B cell (primary cell): ENCODE measurements at regions not wholly inside any gene's neighbourhood (a gene's known extent, or its start where the extent isn't known, plus 50 kb on each side); places are given as distances from the start of the nearest gene placed in this dataset.

Experiments used
- ATAC-seq: fragments of 200-7000 bp; cut with Tn5 transposase; one replicate; pipeline ENCODE4 v1.10.0; 2021; ENCODE audit warnings: low read depth, mild to moderate bottlenecking, moderate number of reproducible peaks, moderate library complexity
- CTCF ChIA-PET: fragments of 350-600 bp; sonication (Branson Sonifier 250); formaldehyde crosslinking; loops from one replicate; lab custom pipeline; 2021; ENCODE audit warnings: antibody characterized with exemption, inconsistent platforms; lab: Charles Lee
- POLR2A ChIA-PET: fragments of 350-600 bp; sonication (Branson Sonifier 250); formaldehyde crosslinking; loops from one replicate; lab custom pipeline; 2021; ENCODE audit warnings: antibody characterized with exemption; lab: Charles Lee
- DNase-seq: peaks from one replicate; pipeline ENCODE4 v3.0.0; 2013
- H2AFZ ChIP-seq: 2 replicates; pipeline ENCODE4 v1.6.1; 2012; ENCODE audit warnings: mild to moderate bottlenecking, low read depth, low read length; ENCODE audit not compliant: insufficient read depth, poor library complexity, severe bottlenecking
- H3K27ac ChIP-seq, 2 donors: 1 replicate in 1 of 2; 2 replicates in 1 of 2; pipeline ENCODE4 v1.5.1; 2012 to 2013; ENCODE audit warnings: low read length in 2 of 2, mild to moderate bottlenecking in 2 of 2, moderate library complexity in 1 of 2
- H3K27me3 ChIP-seq, 4 experiments: fragments of 200-600 bp in 1 of 4; sonication (generic) in 1 of 4; replicated peaks in 1 of 4; 1 replicate in 2 of 4; 2 replicates in 2 of 4; pipeline versions ENCODE4 v1.6.1 to v1.7.0; 2013 to 2016; ENCODE audit warnings: low read length in 3 of 4, mild to moderate bottlenecking in 2 of 4, mixed read lengths in 1 of 4, moderate library complexity in 1 of 4; ENCODE audit not compliant: insufficient read depth in 4 of 4, control insufficient read depth in 3 of 4; ENCODE audit errors: control extremely low read depth in 1 of 4
- H3K36me3 ChIP-seq, 2 experiments: replicated peaks in 1 of 2; 1 replicate in 1 of 2; 2 replicates in 1 of 2; pipeline versions ENCODE4 v1.6.1 to v1.7.1; 2013; ENCODE audit warnings: low read length in 1 of 2; ENCODE audit not compliant: insufficient read depth in 2 of 2, control insufficient read depth in 1 of 2; ENCODE audit errors: control extremely low read depth in 1 of 2, extremely low read depth in 1 of 2
- H3K4me1 ChIP-seq, 2 donors: fragments of 200-600 bp in 1 of 2; sonication (generic) in 1 of 2; 1 replicate in 1 of 2; 2 replicates in 1 of 2; pipeline versions ENCODE4 v1.5.1 to v1.6.1; 2013 to 2017; ENCODE audit warnings: low read length in 2 of 2; ENCODE audit not compliant: control insufficient read depth in 2 of 2, insufficient read depth in 2 of 2
- H3K4me2 ChIP-seq: replicated peaks from 2 replicates; pipeline ENCODE3; 2012; ENCODE audit warnings: mild to moderate bottlenecking, low read depth, low read length; ENCODE audit not compliant: poor library complexity, severe bottlenecking
- H3K4me3 ChIP-seq, 5 experiments: fragments of 200-600 bp in 1 of 5; sonication (generic) in 1 of 5; 1 replicate in 3 of 5; 2 replicates in 2 of 5; pipeline versions ENCODE4 v1.5.1 to v1.7.0; 2011 to 2016; ENCODE audit warnings: low read length in 4 of 5, mild to moderate bottlenecking in 4 of 5, low read depth in 2 of 5, control low read depth in 1 of 5, moderate library complexity in 1 of 5; ENCODE audit not compliant: insufficient read depth in 1 of 5; ENCODE audit errors: control extremely low read depth in 1 of 5, extremely low read depth in 1 of 5
- H3K79me2 ChIP-seq: fragments of 200-600 bp; sonication (generic); one replicate; pipeline ENCODE4 v1.6.0; 2016; ENCODE audit warnings: low read length; ENCODE audit not compliant: control insufficient read depth, insufficient read depth
- H3K9ac ChIP-seq: fragments of 200-600 bp; sonication (generic); 2 replicates; pipeline ENCODE4 v1.6.1; 2017; ENCODE audit warnings: mild to moderate bottlenecking, low read length, moderate library complexity
- H3K9me3 ChIP-seq, 3 donors: one replicate each; pipeline versions ENCODE4 v1.6.1 to v1.7.1; 2013; ENCODE audit warnings: low read length in 2 of 3; ENCODE audit not compliant: control insufficient read depth in 2 of 3, insufficient read depth in 1 of 3; ENCODE audit errors: control extremely low read depth in 1 of 3
- H4K20me1 ChIP-seq: 2 replicates; pipeline ENCODE4 v1.6.0; 2012; ENCODE audit warnings: mild to moderate bottlenecking, low read length; ENCODE audit not compliant: insufficient read depth, control insufficient read depth, poor library complexity, severe bottlenecking
- H3K27ac Mint-ChIP-seq: one replicate; pipeline ENCODE4 v1.8.0; 2021; ENCODE audit warnings: mixed read lengths
- H3K27me3 Mint-ChIP-seq: one replicate; pipeline ENCODE4 v1.8.0; 2021; ENCODE audit warnings: mixed read lengths
- H3K4me1 Mint-ChIP-seq: one replicate; pipeline ENCODE4 v1.8.0; 2021; ENCODE audit warnings: mixed read lengths
- H3K4me3 Mint-ChIP-seq: one replicate; pipeline ENCODE4 v1.8.0; 2021; ENCODE audit warnings: mixed read lengths
- H3K9me3 Mint-ChIP-seq: one replicate; pipeline ENCODE4 v1.8.0; 2022; ENCODE audit warnings: mixed read lengths; ENCODE audit not compliant: insufficient read depth
- CTCF ChIP-seq: fragments of 200-600 bp; IDR thresholded peaks from one replicate; pipeline ENCODE4 v1.8.0; 2022; ENCODE audit warnings: antibody characterized with exemption, mild to moderate bottlenecking
- EZH2 ChIP-seq: IDR thresholded peaks from 2 replicates; pipeline ENCODE4 v1.6.1; 2012; ENCODE audit warnings: borderline replicate concordance, low read depth, mild to moderate bottlenecking, moderate library complexity, low read length; ENCODE audit not compliant: insufficient read depth, poor library complexity, severe bottlenecking
- WGBS: methylation state at CpG from one replicate; pipeline ENCODE4 v1.1.5; 2013; ENCODE audit warnings: missing lambda C conversion rate; ENCODE audit not compliant: insufficient coverage; 5-methylcytosine and 5-hydroxymethylcytosine counted together
- intact Hi-C: fragments of 100-400 bp; cut with micrococcal nuclease; formaldehyde crosslinking; loops from one replicate; pipeline ENCODE4 v1.10.0; 2022

GRCh38 chr1:187655104-187655503 lies 826.4 kb downstream of the PLA2G4A start:
- no peaks in the 10 kb centered on the region for H4K20me1 ChIP-seq
- intact Hi-C loops: no loop called here
- no peak overlapping the region for H3K9ac ChIP-seq
- no peak overlapping the region for H2AFZ ChIP-seq
- POLR2A ChIA-PET: no interaction called here
- H3K4me2 ChIP-seq: no peak overlapping the region
- Mint-ChIP-seq H3K9me3 (peaks cover 2% of the 10 kb centered on the region), H3K4me1 (no peaks in the 10 kb centered on the region), H3K27me3 (no peaks in the 10 kb centered on the region), H3K27ac (no peak overlapping the region), H3K4me3 (no peak overlapping the region)
- DNase-seq: no peak
- H3K79me2 ChIP-seq: no peaks in the 10 kb centered on the region
- no peak overlapping the region for H3K4me3 ChIP-seq
- no peak overlapping the region for H3K27ac ChIP-seq
- H3K27me3 ChIP-seq: no peaks in the 10 kb centered on the region
- no peaks in the 10 kb centered on the region for H3K9me3 ChIP-seq
- no peaks in the 10 kb centered on the region for H3K4me1 ChIP-seq
- no peaks in the 10 kb centered on the region for H3K36me3 ChIP-seq
- TF ChIP-seq EZH2 (no peak), CTCF (no peak)
- CTCF ChIA-PET: no interaction called here
- ATAC-seq: no peak

- H3K27me3 Mint-ChIP-seq: no peaks in the 10 kb centered on the region
- no peak overlapping the region for H2AFZ ChIP-seq
- ChIA-PET CTCF (no interaction called here), POLR2A (no interaction called here)
- ATAC-seq: no peak
- H3K9me3 Mint-ChIP-seq: no peaks in the 10 kb centered on the region
- intact Hi-C loops: no loop called here
- no peaks in the 10 kb centered on the region for H4K20me1 ChIP-seq
- no peaks in the 10 kb centered on the region for H3K36me3 ChIP-seq
- no CpG with 5 or more reads among the region's 2 CpGs for WGBS
- peaks cover 0 to 4% (median 2%) of the 10 kb centered on the region in 3 donors for H3K9me3 ChIP-seq
- no peak overlapping the region for H3K4me3 ChIP-seq
- no peak for TF ChIP-seq EZH2
- no peak for TF ChIP-seq CTCF
- no peaks in the 10 kb centered on the region for H3K79me2 ChIP-seq
- no peak overlapping the region for H3K4me2 ChIP-seq
- no peaks in the 10 kb centered on the region for H3K4me1 ChIP-seq
- no peak overlapping the region for H3K4me3 Mint-ChIP-seq
- no peak overlapping the region for H3K9ac ChIP-seq
- no peaks in the 10 kb centered on the region for H3K27me3 ChIP-seq
- no peak overlapping the region for H3K27ac ChIP-seq
- H3K27ac Mint-ChIP-seq: no peak overlapping the region
- H3K4me1 Mint-ChIP-seq: no peaks in the 10 kb centered on the region
- no peak for DNase-seq
Observed at GRCh38 chr1:187665483-187665882, 836.7 kb downstream of the PLA2G4A start.
